GM23248 (cell line): ENCODE measurements at regions not wholly inside any gene's neighbourhood (a gene's known extent, or its start where the extent isn't known, plus 50 kb on each side); places are given as distances from the start of the nearest gene placed in this dataset.
A peak's percentile ranks its signal among the peaks of the same experiment; 100 is the strongest.

Experiments used
- DNase-seq: peaks from one replicate; pipeline ENCODE4 v3.0.0-alpha.2; 2015
- H2AFZ ChIP-seq: fragments of 200-600 bp; sonication (generic); 2 replicates; pipeline ENCODE4 v1.6.1; 2016; ENCODE audit warnings: antibody characterized with exemption
- H3F3A ChIP-seq: fragments of 200-600 bp; sonication (generic); 2 replicates; pipeline ENCODE4 v1.6.1; 2016; ENCODE audit warnings: mild to moderate bottlenecking, antibody characterized with exemption, mixed run types; ENCODE audit not compliant: insufficient read depth
- H3K27ac ChIP-seq: fragments of 200-600 bp; sonication (generic); 2 replicates; pipeline ENCODE4 v1.5.1; 2016; ENCODE audit warnings: mild to moderate bottlenecking
- H3K27me3 ChIP-seq: fragments of 200-600 bp; sonication (generic); replicated peaks from 2 replicates; pipeline ENCODE4 v1.6.1; 2016; ENCODE audit warnings: mild to moderate bottlenecking; ENCODE audit not compliant: insufficient read depth
- H3K36me3 ChIP-seq: fragments of 200-600 bp; sonication (generic); 2 replicates; pipeline ENCODE4 v1.6.1; 2016; ENCODE audit warnings: low read depth, mild to moderate bottlenecking
- H3K4me1 ChIP-seq: fragments of 200-600 bp; sonication (generic); 2 replicates; pipeline ENCODE4 v1.6.1; 2016; ENCODE audit warnings: mild to moderate bottlenecking; ENCODE audit not compliant: insufficient read depth
- H3K4me2 ChIP-seq: fragments of 200-600 bp; sonication (generic); one replicate; pipeline ENCODE4 v1.6.1; 2016; ENCODE audit warnings: mild to moderate bottlenecking; ENCODE audit not compliant: unreplicated experiment
- H3K4me3 ChIP-seq: fragments of 200-600 bp; sonication (generic); 2 replicates; pipeline ENCODE4 v1.5.1; 2016; ENCODE audit warnings: mild to moderate bottlenecking
- H3K79me2 ChIP-seq: fragments of 200-600 bp; sonication (generic); 2 replicates; pipeline ENCODE4 v1.6.1; 2016; ENCODE audit warnings: mild to moderate bottlenecking; ENCODE audit not compliant: insufficient read depth
- H3K9ac ChIP-seq: fragments of 200-600 bp; sonication (generic); 2 replicates; pipeline ENCODE4 v1.6.1; 2016; ENCODE audit warnings: mild to moderate bottlenecking
- H3K9me2 ChIP-seq: fragments of 200-600 bp; sonication (generic); 2 replicates; pipeline ENCODE4 v1.6.1; 2016; ENCODE audit warnings: mixed run types, mild to moderate bottlenecking, moderate library complexity; ENCODE audit not compliant: insufficient read depth
- H3K9me3 ChIP-seq: fragments of 200-600 bp; sonication (generic); one replicate; pipeline ENCODE4 v1.6.1; 2017; ENCODE audit warnings: low read depth
- H4K20me1 ChIP-seq: fragments of 200-600 bp; sonication (generic); 2 replicates; pipeline ENCODE4 v1.6.0; 2016; ENCODE audit not compliant: insufficient read depth
- EZH2 ChIP-seq: fragments of 200-600 bp; sonication (generic); IDR thresholded peaks from 2 replicates; pipeline ENCODE4 v1.6.1; 2018; ENCODE audit warnings: antibody characterized with exemption, mild to moderate bottlenecking; ENCODE audit not compliant: insufficient read depth, poor library complexity, severe bottlenecking
- EZH2phosphoT487 ChIP-seq: fragments of 200-600 bp; sonication (generic); IDR thresholded peaks from 2 replicates; pipeline ENCODE4 v1.6.1; 2018; ENCODE audit warnings: antibody characterized with exemption, moderate library complexity, mild to moderate bottlenecking, low read depth; ENCODE audit not compliant: insufficient read depth
- WGBS, 2 experiments: methylation state at CpG; one replicate each; pipeline ENCODE4 v1.1.6; 2015 to 2017; ENCODE audit warnings: low lambda C conversion rate in 2 of 2, low coverage in 1 of 2; ENCODE audit errors: missing lambda C conversion rate in 2 of 2; 5-methylcytosine and 5-hydroxymethylcytosine counted together
- in situ Hi-C: fragments of 300-500 bp; cut with MboI; formaldehyde crosslinking; loops from 2 replicates; pipeline ENCODE4 v1.15.0; 2020

- 70 to 81% methylated on average over 1 of the region's 1 CpG for WGBS, 2 experiments
- Histone ChIP-seq H3K36me3 (no peaks in the 10 kb centered on the region), H3K4me2 (no peak overlapping the region), H3K9ac (no peak overlapping the region), H3K9me2 (no peaks in the 10 kb centered on the region), H3K9me3 (no peaks in the 10 kb centered on the region), H3K27ac (no peak overlapping the region), H3K4me1 (peaks cover 8% of the 10 kb centered on the region), H3F3A (no peaks in the 10 kb centered on the region), H4K20me1 (no peaks in the 10 kb centered on the region), H3K4me3 (no peak overlapping the region), H2AFZ (no peak overlapping the region), H3K79me2 (no peaks in the 10 kb centered on the region), H3K27me3 (no peaks in the 10 kb centered on the region)
- DNase-seq, result no peak
- TF ChIP-seq EZH2 (no peak), EZH2phosphoT487 (no peak)
- in situ Hi-C loops, result no loop called here
These were observed 403.2 kb downstream of the AASDHPPT start for GRCh38 chr11:106480581-106481190.

- Histone ChIP-seq H3K4me3 (no peak overlapping the region), H3F3A (no peaks in the 10 kb centered on the region), H3K27ac (no peak overlapping the region), H4K20me1 (no peaks in the 10 kb centered on the region), H3K4me2 (no peak overlapping the region), H3K9me3 (no peaks in the 10 kb centered on the region), H2AFZ (no peak overlapping the region), H3K4me1 (peaks cover 8% of the 10 kb centered on the region), H3K9ac (no peak overlapping the region), H3K36me3 (no peaks in the 10 kb centered on the region), H3K27me3 (no peaks in the 10 kb centered on the region), H3K9me2 (no peaks in the 10 kb centered on the region), H3K79me2 (no peaks in the 10 kb centered on the region)
- DNase-seq, result peak; percentile 49
- in situ Hi-C loops, result no loop called here
- 15 to 16% methylated on average over 3 of the region's 3 CpGs for WGBS, 2 experiments
- no peak for TF ChIP-seq EZH2phosphoT487
- TF ChIP-seq EZH2, result no peak
These were observed 405.7 kb downstream of the AASDHPPT start for GRCh38 chr11:106482917-106483785.

DNA sequence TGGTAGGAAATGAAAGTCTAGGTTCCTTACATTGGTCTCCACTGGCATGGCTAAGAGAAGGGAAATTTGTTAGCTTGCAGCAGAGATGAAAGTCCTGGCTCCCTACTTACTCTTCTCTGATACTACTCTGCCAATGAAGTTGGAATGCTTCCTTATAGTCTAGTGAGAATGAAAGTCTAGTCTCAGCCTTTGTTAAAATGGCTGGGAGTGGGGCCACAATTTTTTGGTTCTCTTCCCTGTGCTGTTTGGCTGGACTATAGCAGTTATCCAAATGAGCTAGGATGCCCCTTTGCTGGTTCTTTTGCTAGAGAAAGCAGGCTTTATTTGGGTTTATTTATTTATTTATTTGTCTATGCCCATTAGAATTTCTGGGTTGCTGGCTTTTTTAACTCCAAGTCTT, 414.3 kb downstream of the AASDHPPT start:
- Histone ChIP-seq H3K9ac (no peak overlapping the region), H3K4me3 (no peak overlapping the region), H3K79me2 (no peaks in the 10 kb centered on the region), H3K27ac (no peak overlapping the region), H3K4me1 (peaks cover 12% of the 10 kb centered on the region), H3K36me3 (no peaks in the 10 kb centered on the region), H3K9me2 (no peaks in the 10 kb centered on the region), H2AFZ (no peak overlapping the region), H3F3A (peaks cover 7% of the 10 kb centered on the region; the same call in 1 of the 2 replicates), H3K9me3 (no peaks in the 10 kb centered on the region), H3K4me2 (no peak overlapping the region), H3K27me3 (no peaks in the 10 kb centered on the region), H4K20me1 (no peaks in the 10 kb centered on the region)
- in situ Hi-C loops, result no loop called here
- no peak for DNase-seq
- TF ChIP-seq EZH2 (no peak), EZH2phosphoT487 (no peak)

DNA sequence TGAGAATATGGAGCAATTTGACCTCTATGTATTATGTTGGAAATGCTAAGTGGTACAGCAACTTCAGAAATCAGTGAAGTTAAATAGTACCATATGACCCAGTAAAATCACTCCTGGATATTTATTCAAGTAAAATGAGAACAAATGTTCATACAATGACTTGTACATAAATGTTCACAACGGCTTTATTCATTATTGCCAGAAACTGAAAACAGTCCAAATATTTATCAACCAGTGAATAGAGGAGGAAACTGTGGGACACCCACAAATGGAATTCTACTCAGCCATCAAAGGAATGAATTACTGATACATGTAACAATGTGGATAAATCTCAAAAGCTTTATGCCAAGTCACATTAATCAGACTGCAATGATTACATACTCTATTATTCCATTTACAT, 416.3 kb downstream of the AASDHPPT start:
- 0 to 10% methylated on average over 1 of the region's 1 CpG for WGBS, 2 experiments

More for the DNA sequence above, 416.3 kb downstream of the AASDHPPT start:
- DNase-seq, result peak; percentile 23
- Histone ChIP-seq H3K9ac (no peak overlapping the region), H3K4me2 (no peak overlapping the region), H3F3A (peaks cover 7% of the 10 kb centered on the region; the same call in 1 of the 2 replicates), H3K4me1 (peaks cover 12% of the 10 kb centered on the region), H3K27ac (no peak overlapping the region), H3K27me3 (no peaks in the 10 kb centered on the region), H3K9me2 (no peaks in the 10 kb centered on the region), H3K36me3 (no peaks in the 10 kb centered on the region), H4K20me1 (no peaks in the 10 kb centered on the region), H2AFZ (no peak overlapping the region), H3K9me3 (no peaks in the 10 kb centered on the region), H3K79me2 (no peaks in the 10 kb centered on the region), H3K4me3 (no peak overlapping the region)
- in situ Hi-C loops, result no loop called here
- TF ChIP-seq EZH2phosphoT487, result no peak
